ENCODE measurements at regions not wholly inside any gene's neighbourhood (a gene's known extent, or its start where the extent isn't known, plus 50 kb on each side); places are given as distances from the start of the nearest gene placed in this dataset.

- DNase-seq: no peak
Observed at GRCh38 chr9:27625751-27626150, 52.5 kb upstream of the C9orf72 start.

GRCh38 chr9:27626244-27627187, 53.2 kb upstream of the C9orf72 start:
- DNase-seq: peak; percentile 78

- no peak for DNase-seq
Observed at GRCh38 chr9:27627188-27627564, 53.9 kb upstream of the C9orf72 start.

GRCh38 chr9:27628311-27628710, 55.0 kb upstream of the C9orf72 start:
- no peak for DNase-seq

- DNase-seq: no peak
Observed at GRCh38 chr9:27629425-27629824, 56.1 kb upstream of the C9orf72 start.

- no peak for DNase-seq
Observed at GRCh38 chr9:27632254-27632653, 59.0 kb upstream of the C9orf72 start.

- no peak for DNase-seq
Observed at GRCh38 chr9:27633764-27634163, 60.5 kb upstream of the C9orf72 start.

GRCh38 chr9:27634879-27635278, 61.6 kb upstream of the C9orf72 start:
- no peak for DNase-seq

GRCh38 chr9:27638716-27639115, 65.4 kb upstream of the C9orf72 start:
- DNase-seq: no peak

- DNase-seq: no peak
Observed at GRCh38 chr9:27645161-27645840, 72.0 kb upstream of the C9orf72 start.

GRCh38 chr9:27653246-27653645, 80.0 kb upstream of the C9orf72 start:
- DNase-seq: no peak

GRCh38 chr9:27653957-27654356, 80.7 kb upstream of the C9orf72 start:
- DNase-seq: no peak

- no peak for DNase-seq
Observed at GRCh38 chr9:27654629-27655285, 81.5 kb upstream of the C9orf72 start.

- DNase-seq: no peak
Observed at GRCh38 chr9:27655441-27655840, 82.2 kb upstream of the C9orf72 start.

GRCh38 chr9:27659001-27659400, 85.7 kb upstream of the C9orf72 start:
- DNase-seq: peak; percentile 24

GRCh38 chr9:27659571-27659970, 86.3 kb upstream of the C9orf72 start:
- no peak for DNase-seq

- DNase-seq: no peak
Observed at GRCh38 chr9:27660148-27660547, 86.9 kb upstream of the C9orf72 start.

- no peak for DNase-seq
Observed at GRCh38 chr9:27663526-27663925, 90.2 kb upstream of the C9orf72 start.

- DNase-seq: no peak
Observed at GRCh38 chr9:27664121-27664779, 91.0 kb upstream of the C9orf72 start.

GRCh38 chr9:27665136-27665535, 91.9 kb upstream of the C9orf72 start:
- no peak for DNase-seq

- DNase-seq: no peak
Observed at GRCh38 chr9:27668280-27668679, 95.0 kb upstream of the C9orf72 start.

- DNase-seq: no peak
Observed at GRCh38 chr9:27671636-27672035, 98.4 kb upstream of the C9orf72 start.

GRCh38 chr9:27672718-27673117, 99.4 kb upstream of the C9orf72 start:
- no peak for DNase-seq
